ENCODE measurements at regions not wholly inside any gene's neighbourhood (a gene's known extent, or its start where the extent isn't known, plus 50 kb on each side); places are given as distances from the start of the nearest gene placed in this dataset.

DNA sequence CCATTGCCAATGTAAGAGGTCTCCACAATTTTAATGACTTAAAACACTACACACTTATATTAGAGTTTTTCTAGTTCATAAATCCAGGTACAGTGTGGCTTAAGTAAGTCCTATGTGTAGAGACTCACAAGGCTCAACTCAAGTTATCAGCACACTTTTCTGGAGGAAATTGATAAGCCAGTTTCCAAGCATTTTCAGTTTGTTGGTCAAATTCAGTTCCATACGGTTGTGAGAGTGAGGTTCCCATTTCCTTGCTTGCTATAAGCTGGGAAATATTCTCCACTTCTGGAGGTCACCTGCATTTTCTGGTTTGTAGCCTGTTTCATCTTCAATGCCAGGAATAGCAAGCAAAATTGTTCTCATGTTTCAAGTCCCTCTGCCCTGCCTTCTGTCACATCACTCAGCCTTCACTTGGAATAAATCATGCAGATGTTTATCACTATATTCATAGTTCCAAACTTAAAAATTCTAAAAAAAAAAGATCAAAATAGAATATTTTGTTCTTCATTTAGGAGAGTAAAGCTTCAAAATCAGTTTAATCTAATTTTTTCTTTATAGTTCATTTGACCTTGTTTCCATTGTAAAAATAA is 1137.5 kb upstream of the INTU start:
- Histone ChIP-seq H3K27ac (ENCODE audit: low read depth in 1 of 2, low read length in 2 of 2) (no peak overlapping the region), H3K36me3 (ENCODE audit: control insufficient read depth in 4 of 4, insufficient read depth in 3 of 4, low read depth in 1 of 4, low read length in 3 of 4) (no peaks in the 10 kb centered on the region), H3K4me3 (ENCODE audit: low read depth in 1 of 3, low read length in 3 of 3) (no peak overlapping the region), H3K27me3 (ENCODE audit: control insufficient read depth in 4 of 4, insufficient read depth in 4 of 4, low read length in 3 of 4) (no peaks in the 10 kb centered on the region), H3K9ac (ENCODE audit: low read depth in 1 of 2, low read length in 2 of 2) (no peak overlapping the region), H3K9me3 (ENCODE audit: control insufficient read depth in 4 of 4, low read length in 3 of 4) (no peaks in the 10 kb centered on the region), H3K4me1 (ENCODE audit: control insufficient read depth in 4 of 4, insufficient read depth in 4 of 4, low read length in 3 of 4) (no peaks in the 10 kb centered on the region)
- DNase-seq (ENCODE audit: low spot score): no peak
- 66% methylated on average over 1 of the region's 1 CpG for WGBS
- no peak for TF ChIP-seq GABPA (IDR thresholded peaks at IDR 0.05 in 1 of 2, conservative IDR thresholded peaks at IDR 0.05 in 1 of 2)

DNA sequence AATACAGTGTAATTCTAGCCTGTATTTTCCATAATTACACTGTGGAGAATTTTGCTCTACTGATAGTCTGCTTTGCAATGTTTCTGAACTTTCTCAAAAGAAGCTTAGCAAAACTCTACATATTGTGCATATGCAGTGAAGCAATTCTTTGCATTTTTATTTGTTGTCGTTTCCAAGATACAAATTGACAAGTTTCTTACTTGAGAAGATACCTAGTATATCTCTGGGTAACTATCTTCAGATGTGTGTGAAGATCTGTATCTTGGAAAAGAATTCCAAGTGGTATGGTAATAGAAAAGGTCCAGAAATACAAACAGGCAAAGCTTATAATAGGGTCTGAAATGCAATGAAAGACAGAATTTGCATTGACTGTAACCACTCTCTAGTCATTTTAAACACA is 1119.8 kb upstream of the INTU start:
- Histone ChIP-seq H3K27ac (ENCODE audit: low read depth in 1 of 2, low read length in 2 of 2) (no peak overlapping the region), H3K9ac (ENCODE audit: low read depth in 1 of 2, low read length in 2 of 2) (no peak overlapping the region), H3K36me3 (ENCODE audit: control insufficient read depth in 4 of 4, insufficient read depth in 3 of 4, low read depth in 1 of 4, low read length in 3 of 4) (no peaks in the 10 kb centered on the region), H3K4me3 (ENCODE audit: low read depth in 1 of 3, low read length in 3 of 3) (no peak overlapping the region), H3K9me3 (ENCODE audit: control insufficient read depth in 4 of 4, low read length in 3 of 4) (no peaks in the 10 kb centered on the region), H3K4me1 (ENCODE audit: control insufficient read depth in 4 of 4, insufficient read depth in 4 of 4, low read length in 3 of 4) (no peaks in the 10 kb centered on the region), H3K27me3 (ENCODE audit: control insufficient read depth in 4 of 4, insufficient read depth in 4 of 4, low read length in 3 of 4) (no peaks in the 10 kb centered on the region)
- WGBS: 46% methylated on average over 1 of the region's 1 CpG
- DNase-seq (ENCODE audit: low spot score): no peak
- TF ChIP-seq HNF4A (conservative IDR thresholded peaks at IDR 0.05): no peak
- TF ChIP-seq GABPA (IDR thresholded peaks at IDR 0.05 in 1 of 2, conservative IDR thresholded peaks at IDR 0.05 in 1 of 2): no peak
- TF ChIP-seq, protein P1, sequence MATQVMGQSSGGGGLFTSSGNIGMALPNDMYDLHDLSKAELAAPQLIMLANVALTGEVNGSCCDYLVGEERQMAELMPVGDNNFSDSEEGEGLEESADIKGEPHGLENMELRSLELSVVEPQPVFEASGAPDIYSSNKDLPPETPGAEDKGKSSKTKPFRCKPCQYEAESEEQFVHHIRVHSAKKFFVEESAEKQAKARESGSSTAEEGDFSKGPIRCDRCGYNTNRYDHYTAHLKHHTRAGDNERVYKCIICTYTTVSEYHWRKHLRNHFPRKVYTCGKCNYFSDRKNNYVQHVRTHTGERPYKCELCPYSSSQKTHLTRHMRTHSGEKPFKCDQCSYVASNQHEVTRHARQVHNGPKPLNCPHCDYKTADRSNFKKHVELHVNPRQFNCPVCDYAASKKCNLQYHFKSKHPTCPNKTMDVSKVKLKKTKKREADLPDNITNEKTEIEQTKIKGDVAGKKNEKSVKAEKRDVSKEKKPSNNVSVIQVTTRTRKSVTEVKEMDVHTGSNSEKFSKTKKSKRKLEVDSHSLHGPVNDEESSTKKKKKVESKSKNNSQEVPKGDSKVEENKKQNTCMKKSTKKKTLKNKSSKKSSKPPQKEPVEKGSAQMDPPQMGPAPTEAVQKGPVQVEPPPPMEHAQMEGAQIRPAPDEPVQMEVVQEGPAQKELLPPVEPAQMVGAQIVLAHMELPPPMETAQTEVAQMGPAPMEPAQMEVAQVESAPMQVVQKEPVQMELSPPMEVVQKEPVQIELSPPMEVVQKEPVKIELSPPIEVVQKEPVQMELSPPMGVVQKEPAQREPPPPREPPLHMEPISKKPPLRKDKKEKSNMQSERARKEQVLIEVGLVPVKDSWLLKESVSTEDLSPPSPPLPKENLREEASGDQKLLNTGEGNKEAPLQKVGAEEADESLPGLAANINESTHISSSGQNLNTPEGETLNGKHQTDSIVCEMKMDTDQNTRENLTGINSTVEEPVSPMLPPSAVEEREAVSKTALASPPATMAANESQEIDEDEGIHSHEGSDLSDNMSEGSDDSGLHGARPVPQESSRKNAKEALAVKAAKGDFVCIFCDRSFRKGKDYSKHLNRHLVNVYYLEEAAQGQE (IDR thresholded peaks at IDR 0.05): no peak
- TF ChIP-seq EGR1 (IDR thresholded peaks at IDR 0.05; ENCODE audit: low read depth in 2 of 2): no peak
- TF ChIP-seq, protein P2, sequence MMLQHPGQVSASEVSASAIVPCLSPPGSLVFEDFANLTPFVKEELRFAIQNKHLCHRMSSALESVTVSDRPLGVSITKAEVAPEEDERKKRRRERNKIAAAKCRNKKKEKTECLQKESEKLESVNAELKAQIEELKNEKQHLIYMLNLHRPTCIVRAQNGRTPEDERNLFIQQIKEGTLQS (IDR thresholded peaks at IDR 0.05): no peak
- no peak for TF ChIP-seq JUND (IDR thresholded peaks at IDR 0.05)
- TF ChIP-seq, protein P3, sequence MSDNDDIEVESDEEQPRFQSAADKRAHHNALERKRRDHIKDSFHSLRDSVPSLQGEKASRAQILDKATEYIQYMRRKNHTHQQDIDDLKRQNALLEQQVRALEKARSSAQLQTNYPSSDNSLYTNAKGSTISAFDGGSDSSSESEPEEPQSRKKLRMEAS (IDR thresholded peaks at IDR 0.05): no peak
- no peak for TF ChIP-seq SP1 (IDR thresholded peaks at IDR 0.05)
- no peak for TF ChIP-seq RAD21 (IDR thresholded peaks at IDR 0.05)
- TF ChIP-seq, protein P4, sequence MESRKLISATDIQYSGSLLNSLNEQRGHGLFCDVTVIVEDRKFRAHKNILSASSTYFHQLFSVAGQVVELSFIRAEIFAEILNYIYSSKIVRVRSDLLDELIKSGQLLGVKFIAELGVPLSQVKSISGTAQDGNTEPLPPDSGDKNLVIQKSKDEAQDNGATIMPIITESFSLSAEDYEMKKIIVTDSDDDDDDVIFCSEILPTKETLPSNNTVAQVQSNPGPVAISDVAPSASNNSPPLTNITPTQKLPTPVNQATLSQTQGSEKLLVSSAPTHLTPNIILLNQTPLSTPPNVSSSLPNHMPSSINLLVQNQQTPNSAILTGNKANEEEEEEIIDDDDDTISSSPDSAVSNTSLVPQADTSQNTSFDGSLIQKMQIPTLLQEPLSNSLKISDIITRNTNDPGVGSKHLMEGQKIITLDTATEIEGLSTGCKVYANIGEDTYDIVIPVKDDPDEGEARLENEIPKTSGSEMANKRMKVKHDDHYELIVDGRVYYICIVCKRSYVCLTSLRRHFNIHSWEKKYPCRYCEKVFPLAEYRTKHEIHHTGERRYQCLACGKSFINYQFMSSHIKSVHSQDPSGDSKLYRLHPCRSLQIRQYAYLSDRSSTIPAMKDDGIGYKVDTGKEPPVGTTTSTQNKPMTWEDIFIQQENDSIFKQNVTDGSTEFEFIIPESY (IDR thresholded peaks at IDR 0.05): no peak
- no peak for TF ChIP-seq NR2F2 (IDR thresholded peaks at IDR 0.05)
- TF ChIP-seq YY1 (IDR thresholded peaks at IDR 0.05): no peak
- no peak for TF ChIP-seq TAF1 (conservative IDR thresholded peaks at IDR 0.05)
- no peak for TF ChIP-seq FOXA1 (IDR thresholded peaks at IDR 0.05)
- no peak for TF ChIP-seq FOXA2 (IDR thresholded peaks at IDR 0.05)
- no peak for TF ChIP-seq HNF4G (IDR thresholded peaks at IDR 0.05)
- TF ChIP-seq, protein P5, sequence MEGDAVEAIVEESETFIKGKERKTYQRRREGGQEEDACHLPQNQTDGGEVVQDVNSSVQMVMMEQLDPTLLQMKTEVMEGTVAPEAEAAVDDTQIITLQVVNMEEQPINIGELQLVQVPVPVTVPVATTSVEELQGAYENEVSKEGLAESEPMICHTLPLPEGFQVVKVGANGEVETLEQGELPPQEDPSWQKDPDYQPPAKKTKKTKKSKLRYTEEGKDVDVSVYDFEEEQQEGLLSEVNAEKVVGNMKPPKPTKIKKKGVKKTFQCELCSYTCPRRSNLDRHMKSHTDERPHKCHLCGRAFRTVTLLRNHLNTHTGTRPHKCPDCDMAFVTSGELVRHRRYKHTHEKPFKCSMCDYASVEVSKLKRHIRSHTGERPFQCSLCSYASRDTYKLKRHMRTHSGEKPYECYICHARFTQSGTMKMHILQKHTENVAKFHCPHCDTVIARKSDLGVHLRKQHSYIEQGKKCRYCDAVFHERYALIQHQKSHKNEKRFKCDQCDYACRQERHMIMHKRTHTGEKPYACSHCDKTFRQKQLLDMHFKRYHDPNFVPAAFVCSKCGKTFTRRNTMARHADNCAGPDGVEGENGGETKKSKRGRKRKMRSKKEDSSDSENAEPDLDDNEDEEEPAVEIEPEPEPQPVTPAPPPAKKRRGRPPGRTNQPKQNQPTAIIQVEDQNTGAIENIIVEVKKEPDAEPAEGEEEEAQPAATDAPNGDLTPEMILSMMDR (IDR thresholded peaks at IDR 0.05; ENCODE audit: low read depth, low read length, missing input control): no peak
- no peak for TF ChIP-seq RXRA (IDR thresholded peaks at IDR 0.05)
